ENCODE measurements at regions not wholly inside any gene's neighbourhood (a gene's known extent, or its start where the extent isn't known, plus 50 kb on each side); places are given as distances from the start of the nearest gene placed in this dataset.
"Not testable (repeated sequence)": the region's sequence is repeated elsewhere in the genome, so short reads cannot be mapped to it uniquely, and the experiment has no call there.

- DNase-seq (ENCODE audit: low read depth, low spot score) = no peak
Observed at GRCh38 chr12:19771858-19772257, 332.6 kb downstream of the AEBP2 start.

DNA sequence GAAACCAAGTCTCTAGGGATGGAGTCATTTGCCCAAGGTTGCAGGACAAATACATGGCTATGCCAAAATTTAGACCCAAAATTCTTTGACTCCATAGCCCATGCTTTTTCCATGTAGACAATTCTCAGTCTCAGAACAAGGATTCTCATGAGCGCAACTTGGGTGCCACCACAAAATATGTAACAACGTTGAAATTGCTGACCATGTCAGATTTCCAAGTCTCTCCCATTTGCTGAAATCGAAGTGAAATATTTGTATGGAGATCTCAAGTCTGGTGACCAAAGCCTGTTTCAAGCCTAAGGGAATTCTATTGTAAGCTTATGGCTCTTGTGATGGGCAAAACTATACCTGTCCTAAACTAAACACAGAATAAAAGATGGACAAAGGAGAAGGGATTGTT lies 333.5 kb downstream of the AEBP2 start:
- DNase-seq (ENCODE audit: low read depth, low spot score) = no peak

GRCh38 chr12:19775241-19775640 lies 335.9 kb downstream of the AEBP2 start:
- DNase-seq (ENCODE audit: low read depth, low spot score) = no peak

DNA sequence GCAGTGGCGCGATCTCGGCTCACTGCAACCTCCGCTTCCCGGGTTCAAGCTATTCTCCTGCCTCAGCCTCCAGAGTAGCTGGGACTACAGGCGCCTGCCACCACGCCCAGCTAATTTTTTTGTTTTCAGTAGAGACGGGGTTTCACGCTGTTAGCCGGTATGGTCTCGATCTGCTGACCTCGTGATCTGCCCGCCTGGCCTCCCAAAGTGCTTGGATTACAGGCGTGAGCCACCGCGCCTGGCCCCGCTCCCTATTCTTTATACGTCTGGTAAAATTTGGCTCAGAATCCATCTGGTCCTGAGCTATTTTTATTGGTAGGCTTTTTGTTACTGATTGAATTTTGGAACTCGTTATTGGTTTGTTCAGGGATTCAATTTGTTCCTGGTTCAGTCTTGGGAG lies 336.7 kb downstream of the AEBP2 start:
- not testable (repeated sequence) for DNase-seq (ENCODE audit: low read depth, low spot score)

DNA sequence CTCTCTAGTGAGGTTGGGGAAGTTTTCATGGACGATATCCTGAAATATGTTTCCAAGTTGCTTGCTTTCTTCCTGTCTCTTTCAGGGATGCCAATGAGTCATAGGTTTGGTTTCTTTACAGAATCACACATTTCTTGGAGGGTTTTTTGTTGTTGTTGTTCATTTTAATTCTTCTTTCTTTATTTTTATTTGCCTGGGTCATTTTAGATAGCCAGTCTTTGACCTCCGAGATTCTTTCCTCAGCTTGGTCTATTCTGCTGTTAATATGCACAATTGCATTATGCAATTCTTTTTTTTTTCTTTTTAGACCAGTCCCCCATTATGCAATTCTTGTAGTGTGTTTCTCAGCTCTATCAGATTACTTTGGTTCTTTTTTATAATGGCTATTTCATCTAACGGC lies 338.9 kb downstream of the AEBP2 start:
- no peak for DNase-seq (ENCODE audit: low read depth, low spot score)

- no peak for DNase-seq (ENCODE audit: low read depth, low spot score)
Observed at GRCh38 chr12:19778797-19779196, 339.5 kb downstream of the AEBP2 start.

GRCh38 chr12:19779395-19780056 lies 340.2 kb downstream of the AEBP2 start:
- no peak for DNase-seq (ENCODE audit: low read depth, low spot score)

DNA sequence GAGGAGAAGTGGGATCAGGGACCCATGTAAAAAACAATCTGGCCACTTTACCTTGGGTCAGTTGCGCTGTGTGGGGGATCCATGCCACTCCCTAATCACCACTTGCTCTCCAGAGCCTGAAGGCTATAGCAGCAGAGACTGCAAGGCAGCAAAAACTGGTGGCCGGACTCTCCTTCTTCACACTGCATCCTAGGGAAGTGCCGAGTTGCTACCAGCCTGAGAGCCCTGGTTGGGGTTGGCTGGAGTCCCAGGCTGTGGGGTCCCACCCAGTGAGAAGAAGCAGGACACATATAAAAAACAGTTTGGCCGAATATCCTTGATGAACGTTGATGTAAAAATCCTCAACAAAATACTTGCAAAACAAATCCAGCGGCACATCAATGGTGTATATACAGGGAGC lies 341.2 kb downstream of the AEBP2 start:
- DNase-seq (ENCODE audit: low read depth, low spot score) = no peak

GRCh38 chr12:19783547-19784444 lies 344.5 kb downstream of the AEBP2 start:
- no peak for DNase-seq (ENCODE audit: low read depth, low spot score)

DNA sequence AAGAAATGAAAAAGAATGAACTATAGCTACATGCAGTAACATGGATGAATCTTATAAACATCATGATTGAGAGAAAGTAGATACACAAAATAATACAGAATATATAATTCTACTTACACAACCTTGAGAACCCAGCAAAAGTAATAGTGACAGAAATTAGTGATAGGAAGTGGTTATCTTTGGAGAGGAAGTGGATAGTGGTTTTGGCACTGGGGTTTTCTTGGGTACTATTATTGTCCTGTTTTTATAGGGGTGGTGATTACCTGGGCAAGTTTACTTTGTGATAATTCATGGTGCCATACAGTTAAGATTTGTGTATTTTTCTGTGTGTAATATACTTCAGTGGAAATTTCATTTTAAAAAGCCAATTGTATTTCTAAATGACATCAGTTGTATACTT lies 352.7 kb downstream of the AEBP2 start:
- no peak for DNase-seq (ENCODE audit: low read depth, low spot score)

- no peak for DNase-seq (ENCODE audit: low read depth, low spot score)
Observed at GRCh38 chr12:19794116-19794515, 354.8 kb downstream of the AEBP2 start.

DNA sequence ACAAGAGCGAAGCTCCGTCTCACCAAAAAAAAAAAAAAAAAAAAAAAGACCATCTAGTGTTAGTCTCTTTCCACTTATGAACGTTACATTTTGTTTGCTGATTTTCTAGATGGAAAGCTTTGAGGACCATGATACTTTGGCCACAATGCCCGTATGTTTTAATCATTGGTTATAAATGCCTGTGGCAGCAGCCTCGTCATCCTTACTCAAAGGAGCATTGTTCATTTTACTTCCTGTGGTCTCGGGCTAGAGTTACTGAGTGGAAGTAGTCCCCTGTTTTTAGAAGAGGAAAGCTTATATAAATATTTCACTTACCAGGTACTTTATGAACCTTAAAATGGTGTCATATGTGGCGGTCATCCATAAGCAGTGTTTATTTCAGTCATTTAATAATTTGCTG lies 359.9 kb downstream of the AEBP2 start:
- DNase-seq (ENCODE audit: low read depth, low spot score) = no peak

GRCh38 chr12:19799895-19800602 lies 360.8 kb downstream of the AEBP2 start:
- no peak for DNase-seq (ENCODE audit: low read depth, low spot score)

DNA sequence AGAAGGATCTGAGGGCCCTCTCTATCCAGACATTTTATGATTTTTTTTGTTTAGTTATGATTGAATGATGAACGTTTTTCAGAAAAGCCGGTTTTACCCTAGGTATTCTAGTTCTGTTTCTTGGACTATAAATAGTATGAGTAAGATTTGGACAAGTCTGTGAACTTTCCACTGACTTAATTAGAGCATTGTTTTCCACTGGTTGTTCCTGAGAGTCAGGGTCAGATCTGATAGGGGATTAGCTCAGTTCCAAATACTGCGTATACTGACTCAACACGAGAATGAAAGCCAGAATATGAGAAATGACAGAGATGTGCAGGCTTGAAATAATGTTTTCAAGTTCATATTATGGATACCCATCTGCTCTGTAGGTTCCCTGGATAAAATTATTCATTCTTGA lies 361.6 kb downstream of the AEBP2 start:
- no peak for DNase-seq (ENCODE audit: low read depth, low spot score)

DNA sequence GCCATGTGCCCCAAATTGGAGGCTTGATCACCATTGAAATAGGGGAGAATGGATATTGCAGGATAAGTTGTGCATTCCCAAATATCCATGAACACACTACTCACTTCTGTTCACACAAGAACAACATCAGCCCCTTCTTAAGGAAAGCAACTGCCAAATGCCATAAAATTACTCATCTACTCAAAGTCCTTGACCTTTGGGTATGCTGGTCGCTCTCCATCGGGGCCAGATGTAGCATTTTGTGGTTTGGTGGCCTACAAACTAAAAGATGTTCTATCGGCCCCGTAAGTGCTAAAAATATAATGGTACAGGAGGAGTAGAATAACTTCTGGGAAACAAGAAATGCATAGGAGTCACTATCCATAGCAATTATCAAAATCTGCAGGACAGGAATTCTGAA lies 362.6 kb downstream of the AEBP2 start:
- DNase-seq (ENCODE audit: low read depth, low spot score) = no peak

GRCh38 chr12:19802915-19803314 lies 363.6 kb downstream of the AEBP2 start:
- DNase-seq (ENCODE audit: low read depth, low spot score) = no peak

DNA sequence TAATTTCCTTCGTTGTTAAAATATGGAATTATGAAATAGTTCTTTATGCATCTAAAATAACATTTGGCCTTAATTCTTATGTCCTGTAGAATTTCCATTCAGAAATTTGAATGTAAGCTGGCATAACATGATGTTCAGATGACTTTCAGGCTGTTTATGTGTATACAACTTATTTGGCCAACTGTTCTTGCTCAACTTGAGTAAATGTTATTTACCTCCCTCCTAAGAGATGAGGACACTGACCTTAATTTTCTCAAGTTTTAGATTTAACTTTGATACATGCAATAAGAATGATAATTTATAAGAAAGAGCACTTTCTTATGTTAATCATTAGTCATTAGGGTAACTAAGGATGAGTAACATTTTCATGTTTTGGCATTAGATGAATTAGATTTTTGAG lies 365.4 kb downstream of the AEBP2 start:
- no peak for DNase-seq (ENCODE audit: low read depth, low spot score)

DNA sequence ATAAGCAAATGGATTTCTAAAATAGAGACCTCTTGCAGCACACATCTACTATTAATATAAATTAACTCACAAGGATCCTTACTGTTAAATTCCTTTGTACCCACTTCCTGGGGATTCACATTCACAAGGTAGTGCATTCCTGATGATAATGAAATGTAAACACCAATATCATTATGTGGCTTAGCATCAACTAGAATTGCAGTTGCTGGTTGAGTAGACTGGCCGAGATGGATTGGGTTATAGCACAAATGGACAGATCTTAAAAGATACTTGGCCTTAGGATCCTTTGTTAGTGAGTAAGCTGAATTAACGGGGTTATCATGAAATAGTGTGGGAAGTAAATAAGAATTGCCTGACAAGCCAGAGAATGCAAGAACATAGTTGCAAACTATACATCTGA lies 369.1 kb downstream of the AEBP2 start:
- no peak for DNase-seq (ENCODE audit: low read depth, low spot score)

- DNase-seq (ENCODE audit: low read depth, low spot score) = no peak
Observed at GRCh38 chr12:19810213-19810612, 370.9 kb downstream of the AEBP2 start.

DNA sequence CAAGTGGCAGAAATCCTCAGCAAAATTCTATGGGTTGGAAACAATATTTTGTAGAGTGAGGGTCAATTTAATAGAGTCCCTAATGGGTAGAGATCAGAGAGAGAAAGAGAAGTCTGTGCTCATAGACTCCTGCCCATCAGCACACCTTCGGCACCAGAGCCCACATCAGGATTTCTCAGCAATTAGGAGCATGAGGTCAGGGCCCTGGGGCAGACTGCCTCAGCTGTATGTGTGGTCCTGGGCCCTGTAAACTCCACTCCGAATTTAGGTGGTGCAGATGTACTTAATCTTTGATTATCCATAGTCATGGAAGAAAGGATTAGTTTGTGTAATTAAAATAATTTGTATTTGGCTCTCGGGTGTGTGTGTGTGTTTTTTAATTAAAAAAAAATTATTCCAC lies 372.6 kb downstream of the AEBP2 start:
- no peak for DNase-seq (ENCODE audit: low read depth, low spot score)

GRCh38 chr12:19819231-19819630 lies 379.9 kb downstream of the AEBP2 start:
- DNase-seq (ENCODE audit: low read depth, low spot score) = no peak

GRCh38 chr12:19822476-19822875 lies 383.2 kb downstream of the AEBP2 start:
- no peak for DNase-seq (ENCODE audit: low read depth, low spot score)

- DNase-seq (ENCODE audit: low read depth, low spot score) = not testable (repeated sequence)
Observed at GRCh38 chr12:19823326-19823725, 384.0 kb downstream of the AEBP2 start.
